SK-N-SH treated with all-trans-retinoic acid at 6 μM for 48 hours (cell line): ENCODE measurements at regions not wholly inside any gene's neighbourhood (a gene's known extent, or its start where the extent isn't known, plus 50 kb on each side); places are given as distances from the start of the nearest gene placed in this dataset.

Experiments used
- PPARA ChIP-seq: fragments of 250-450 bp; sonication (Bioruptor Pico); IDR thresholded peaks from 2 replicates; pipeline ENCODE4 v1.5.0; 2020; ENCODE audit warnings: mild to moderate bottlenecking, borderline replicate concordance
- SNAI2 ChIP-seq: fragments of 250-450 bp; sonication (Bioruptor Pico); IDR thresholded peaks from 2 replicates; pipeline ENCODE4 v1.5.0; 2020; ENCODE audit warnings: mild to moderate bottlenecking, moderate library complexity

- TF ChIP-seq SNAI2 (CRISPR knock-in tag): no peak
- TF ChIP-seq PPARA (CRISPR knock-in tag): no peak
Observed at GRCh38 chr12:22951206-22951605, 326.2 kb downstream of the ETNK1 start.
